ENCODE measurements at regions not wholly inside any gene's neighbourhood (a gene's known extent, or its start where the extent isn't known, plus 50 kb on each side); places are given as distances from the start of the nearest gene placed in this dataset.

DNA sequence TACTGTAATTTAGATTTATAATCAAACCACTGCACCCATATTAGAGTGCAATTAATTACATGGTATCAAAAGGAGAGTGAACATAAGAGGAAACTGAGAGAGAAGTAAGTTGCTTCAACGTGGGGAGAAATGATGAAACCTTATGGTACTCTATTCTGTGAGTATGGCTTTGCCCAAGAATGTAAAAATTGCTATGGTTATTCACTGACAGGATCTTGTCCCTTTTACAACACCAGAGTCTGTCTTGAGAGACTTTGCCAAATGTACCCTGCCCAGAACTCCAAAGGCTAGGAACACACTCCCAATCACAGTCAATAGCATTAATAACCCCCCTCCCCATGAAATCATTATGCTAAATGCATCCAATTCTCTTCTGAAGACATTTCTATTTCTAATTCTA lies 974.8 kb upstream of the POU3F3 start:
- Histone ChIP-seq H3K4me3 (no peak overlapping the region), H3K27ac (no peak overlapping the region), H3K27me3 (no peaks in the 10 kb centered on the region), H3K4me1 (no peaks in the 10 kb centered on the region), H3K36me3 (no peaks in the 10 kb centered on the region), H3K9me3 (no peaks in the 10 kb centered on the region)
- intact Hi-C loops (cut with DNase I; ENCODE audit: low total_unique reads): no loop called here
- no peak for DNase-seq (ENCODE audit: low spot score in 2 of 2)
- TF ChIP-seq, protein P1, sequence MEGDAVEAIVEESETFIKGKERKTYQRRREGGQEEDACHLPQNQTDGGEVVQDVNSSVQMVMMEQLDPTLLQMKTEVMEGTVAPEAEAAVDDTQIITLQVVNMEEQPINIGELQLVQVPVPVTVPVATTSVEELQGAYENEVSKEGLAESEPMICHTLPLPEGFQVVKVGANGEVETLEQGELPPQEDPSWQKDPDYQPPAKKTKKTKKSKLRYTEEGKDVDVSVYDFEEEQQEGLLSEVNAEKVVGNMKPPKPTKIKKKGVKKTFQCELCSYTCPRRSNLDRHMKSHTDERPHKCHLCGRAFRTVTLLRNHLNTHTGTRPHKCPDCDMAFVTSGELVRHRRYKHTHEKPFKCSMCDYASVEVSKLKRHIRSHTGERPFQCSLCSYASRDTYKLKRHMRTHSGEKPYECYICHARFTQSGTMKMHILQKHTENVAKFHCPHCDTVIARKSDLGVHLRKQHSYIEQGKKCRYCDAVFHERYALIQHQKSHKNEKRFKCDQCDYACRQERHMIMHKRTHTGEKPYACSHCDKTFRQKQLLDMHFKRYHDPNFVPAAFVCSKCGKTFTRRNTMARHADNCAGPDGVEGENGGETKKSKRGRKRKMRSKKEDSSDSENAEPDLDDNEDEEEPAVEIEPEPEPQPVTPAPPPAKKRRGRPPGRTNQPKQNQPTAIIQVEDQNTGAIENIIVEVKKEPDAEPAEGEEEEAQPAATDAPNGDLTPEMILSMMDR (IDR thresholded peaks at IDR 0.05): no peak
- no peak for TF ChIP-seq POLR2AphosphoS5 (IDR thresholded peaks at IDR 0.05)
- no peak for TF ChIP-seq POLR2A (IDR thresholded peaks at IDR 0.05)

DNA sequence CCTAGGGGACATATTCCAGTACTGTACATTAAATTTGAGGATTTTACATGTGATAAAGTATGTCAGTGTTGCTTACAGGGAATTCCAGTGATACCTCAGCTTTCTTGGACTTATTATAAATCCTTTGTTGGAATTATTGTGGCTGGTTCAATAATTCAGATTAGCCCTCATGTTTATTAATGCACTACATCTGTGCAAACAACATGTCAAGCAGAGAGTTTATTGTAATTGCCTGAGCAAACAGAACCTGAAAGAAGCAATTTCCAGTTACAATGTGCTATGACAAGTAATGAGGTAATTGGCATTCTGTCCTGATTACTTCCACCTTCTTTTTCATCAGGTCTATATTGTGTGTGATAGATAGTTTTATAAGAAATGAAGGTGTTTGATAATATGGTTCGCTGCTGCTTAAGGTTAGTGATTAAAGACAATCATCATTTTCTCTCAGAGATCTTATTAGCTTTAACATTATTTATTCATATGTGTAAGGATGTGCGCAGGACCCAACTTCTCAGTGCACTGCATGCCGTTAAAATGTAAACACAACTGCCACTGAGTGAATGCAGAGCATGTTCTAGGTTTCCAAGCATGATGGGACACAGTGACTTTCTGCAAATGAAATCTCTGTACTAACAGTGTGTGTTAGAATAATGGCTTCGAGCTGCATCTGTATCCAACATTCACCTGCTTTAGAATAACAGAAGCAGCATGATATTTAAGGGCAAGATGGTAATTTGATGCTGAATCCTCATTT lies 973.7 kb upstream of the POU3F3 start:
- TF ChIP-seq POLR2A (IDR thresholded peaks at IDR 0.05) (no peak), POLR2AphosphoS5 (IDR thresholded peaks at IDR 0.05) (no peak)
- TF ChIP-seq, protein P1 (IDR thresholded peaks at IDR 0.05): no peak
- Histone ChIP-seq H3K27me3 (no peaks in the 10 kb centered on the region), H3K4me1 (no peaks in the 10 kb centered on the region), H3K36me3 (no peaks in the 10 kb centered on the region), H3K9me3 (no peaks in the 10 kb centered on the region), H3K4me3 (no peak overlapping the region), H3K27ac (no peak overlapping the region)
- intact Hi-C loops (cut with DNase I; ENCODE audit: low total_unique reads): no loop called here
- DNase-seq (ENCODE audit: low spot score in 2 of 2): no peak

DNA sequence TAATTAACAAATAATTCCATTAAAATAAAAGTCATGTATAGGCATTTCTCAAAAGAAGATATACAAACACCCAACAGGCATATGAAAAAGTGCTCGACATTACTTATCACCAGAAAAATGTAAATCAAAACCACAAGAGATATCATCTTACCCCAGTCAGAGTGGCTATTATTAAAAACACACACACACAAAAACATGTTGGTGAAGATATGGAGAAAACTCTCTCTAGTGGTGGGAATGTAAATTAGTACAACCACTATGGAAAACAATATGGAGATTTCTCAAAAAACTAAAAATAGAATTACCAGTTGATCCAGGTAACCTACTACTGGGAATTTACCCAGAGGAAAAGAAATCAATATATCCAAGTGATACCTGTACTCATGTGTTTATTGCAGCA lies 966.3 kb upstream of the POU3F3 start:
- Histone ChIP-seq H3K36me3 (no peaks in the 10 kb centered on the region), H3K27me3 (no peaks in the 10 kb centered on the region), H3K4me1 (no peaks in the 10 kb centered on the region), H3K9me3 (no peaks in the 10 kb centered on the region), H3K4me3 (no peak overlapping the region), H3K27ac (no peak overlapping the region)
- intact Hi-C loops (cut with DNase I; ENCODE audit: low total_unique reads): no loop called here
- DNase-seq (ENCODE audit: low spot score in 2 of 2): no peak
- TF ChIP-seq, protein P1 (IDR thresholded peaks at IDR 0.05): no peak
- TF ChIP-seq POLR2AphosphoS5 (IDR thresholded peaks at IDR 0.05): no peak
- TF ChIP-seq POLR2A (IDR thresholded peaks at IDR 0.05): no peak

DNA sequence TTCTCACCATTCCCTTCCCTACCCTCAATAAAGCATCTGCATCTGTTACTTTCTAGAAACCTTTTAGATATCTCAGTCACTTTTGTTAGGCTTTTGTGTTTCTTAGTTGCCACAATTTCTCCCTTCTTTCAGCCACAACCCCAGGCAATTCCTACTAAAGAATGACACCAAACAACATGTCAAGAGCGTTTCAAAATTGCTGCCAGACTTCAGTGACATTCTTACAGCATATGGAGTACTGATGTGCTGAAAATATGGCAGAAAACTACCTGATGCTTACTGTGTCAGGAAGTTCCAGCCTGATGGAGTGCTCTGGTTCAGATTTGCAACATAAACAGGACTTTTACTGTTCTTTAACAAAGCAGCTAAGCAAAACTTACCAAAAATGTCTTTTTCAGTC lies 957.7 kb upstream of the POU3F3 start:
- Histone ChIP-seq H3K27me3 (no peaks in the 10 kb centered on the region), H3K9me3 (no peaks in the 10 kb centered on the region), H3K27ac (no peak overlapping the region), H3K36me3 (peaks cover 3% of the 10 kb centered on the region), H3K4me1 (no peaks in the 10 kb centered on the region), H3K4me3 (no peak overlapping the region)
- DNase-seq (ENCODE audit: low spot score in 2 of 2): no peak
- TF ChIP-seq POLR2A (IDR thresholded peaks at IDR 0.05): no peak
- intact Hi-C loops (cut with DNase I; ENCODE audit: low total_unique reads): no loop called here

DNA sequence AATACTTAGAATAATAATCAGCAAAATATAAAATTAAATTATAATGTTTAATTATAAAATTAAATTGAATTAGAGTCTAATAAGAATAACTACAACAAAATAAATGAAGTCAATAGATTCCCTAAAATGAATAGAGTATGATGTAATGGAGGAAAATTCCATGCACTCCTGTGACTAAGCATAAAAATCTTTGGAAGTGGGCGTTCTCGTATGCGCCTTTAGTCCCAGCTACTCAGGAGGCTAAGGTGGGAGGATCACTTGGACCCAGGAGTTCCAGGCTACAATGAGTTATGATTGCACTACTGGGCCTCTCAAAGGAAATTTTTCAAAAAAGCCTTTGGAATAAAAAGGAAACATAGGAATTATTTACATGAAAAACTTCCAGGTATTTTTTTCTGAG lies 955.4 kb upstream of the POU3F3 start:
- Histone ChIP-seq H3K27ac (no peak overlapping the region), H3K4me1 (no peaks in the 10 kb centered on the region), H3K4me3 (no peak overlapping the region), H3K9me3 (no peaks in the 10 kb centered on the region), H3K36me3 (peaks cover 3% of the 10 kb centered on the region), H3K27me3 (no peaks in the 10 kb centered on the region)
- TF ChIP-seq POLR2AphosphoS5 (IDR thresholded peaks at IDR 0.05): no peak
- TF ChIP-seq, protein P1 (IDR thresholded peaks at IDR 0.05): no peak
- no peak for TF ChIP-seq POLR2A (IDR thresholded peaks at IDR 0.05)
- intact Hi-C loops (cut with DNase I; ENCODE audit: low total_unique reads): no loop called here
- no peak for DNase-seq (ENCODE audit: low spot score in 2 of 2)
